ENCODE measurements at regions not wholly inside any gene's neighbourhood (a gene's known extent, or its start where the extent isn't known, plus 50 kb on each side); places are given as distances from the start of the nearest gene placed in this dataset.

GRCh38 chr2:57862153-57862552 is 184.5 kb upstream of the VRK2 start:
- no peak for DNase-seq

- DNase-seq, result no peak
Observed at GRCh38 chr2:57862727-57863126, 183.9 kb upstream of the VRK2 start.

- DNase-seq, result no peak
Observed at GRCh38 chr2:57864926-57865325, 181.7 kb upstream of the VRK2 start.

- DNase-seq, result no peak
Observed at GRCh38 chr2:57867730-57868129, 178.9 kb upstream of the VRK2 start.

- DNase-seq, result no peak
Observed at GRCh38 chr2:57868619-57869139, 177.9 kb upstream of the VRK2 start.

- DNase-seq, result no peak
Observed at GRCh38 chr2:57869758-57870344, 176.8 kb upstream of the VRK2 start.

GRCh38 chr2:57876313-57876712 is 170.3 kb upstream of the VRK2 start:
- no peak for DNase-seq

- DNase-seq, result no peak
Observed at GRCh38 chr2:57877811-57878170, 168.8 kb upstream of the VRK2 start.

GRCh38 chr2:57878171-57878865 is 168.3 kb upstream of the VRK2 start:
- DNase-seq, result no peak

GRCh38 chr2:57878866-57879210 is 167.8 kb upstream of the VRK2 start:
- no peak for DNase-seq

GRCh38 chr2:57880446-57880845 is 166.2 kb upstream of the VRK2 start:
- DNase-seq, result no peak

GRCh38 chr2:57880967-57881366 is 165.6 kb upstream of the VRK2 start:
- DNase-seq, result no peak

- no peak for DNase-seq
Observed at GRCh38 chr2:57881998-57882888, 164.4 kb upstream of the VRK2 start.

GRCh38 chr2:57882895-57883515 is 163.6 kb upstream of the VRK2 start:
- DNase-seq, result no peak

GRCh38 chr2:57884281-57884680 is 162.3 kb upstream of the VRK2 start:
- DNase-seq, result no peak

- no peak for DNase-seq
Observed at GRCh38 chr2:57885742-57886141, 160.9 kb upstream of the VRK2 start.

GRCh38 chr2:57886161-57886786 is 160.3 kb upstream of the VRK2 start:
- DNase-seq, result no peak

- no peak for DNase-seq
Observed at GRCh38 chr2:57888463-57888862, 158.1 kb upstream of the VRK2 start.

GRCh38 chr2:57890464-57890863 is 156.1 kb upstream of the VRK2 start:
- no peak for DNase-seq

- DNase-seq, result no peak
Observed at GRCh38 chr2:57891086-57891712, 155.4 kb upstream of the VRK2 start.

- no peak for DNase-seq
Observed at GRCh38 chr2:57892920-57893319, 153.7 kb upstream of the VRK2 start.

- DNase-seq, result no peak
Observed at GRCh38 chr2:57893347-57893746, 153.3 kb upstream of the VRK2 start.

Measured in CD4-positive, alpha-beta T cell treated with Interleukin-12 subunit alpha and Interleukin-12 subunit beta, for 1 hour (primary cell).